Ishikawa (cell line): ENCODE measurements at regions not wholly inside any gene's neighbourhood (a gene's known extent, or its start where the extent isn't known, plus 50 kb on each side); places are given as distances from the start of the nearest gene placed in this dataset.

Experiments used
- CEBPB ChIP-seq: IDR thresholded peaks from 2 replicates; pipeline ENCODE4 v1.6.1; 2012
- EP300 ChIP-seq: IDR thresholded peaks from 2 replicates; pipeline ENCODE4 v1.6.1; 2012; ENCODE audit warnings: borderline replicate concordance
- TF ChIP-seq, protein P1 (sequence below): IDR thresholded peaks from 2 replicates; pipeline ENCODE4 v1.6.1; 2012
- TF ChIP-seq, protein P2 (sequence below): IDR thresholded peaks from 2 replicates; pipeline ENCODE4 v1.6.1; 2012

DNA sequence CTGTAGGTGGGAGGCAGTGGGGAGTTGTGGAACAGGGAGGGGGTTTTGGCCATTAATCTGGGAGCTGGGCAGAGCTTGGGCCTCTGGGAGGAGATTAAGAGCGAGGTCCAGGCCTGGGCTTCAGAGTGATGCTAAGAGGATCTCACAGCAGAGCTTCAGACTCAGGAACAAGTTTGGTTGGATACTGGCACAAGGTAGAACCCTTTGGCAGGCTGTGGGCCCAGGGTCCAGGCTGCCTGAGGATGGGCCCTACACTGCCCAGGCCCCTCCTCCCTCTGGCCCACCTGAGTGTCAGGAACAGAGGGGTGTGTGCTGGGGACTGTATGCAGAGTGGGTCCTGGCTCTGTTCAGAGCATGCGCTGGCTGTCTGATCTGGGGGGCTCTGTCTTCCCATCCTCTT is 334.9 kb downstream of the CYP26B1 start:
- TF ChIP-seq CEBPB, result no peak
- TF ChIP-seq, protein P1, sequence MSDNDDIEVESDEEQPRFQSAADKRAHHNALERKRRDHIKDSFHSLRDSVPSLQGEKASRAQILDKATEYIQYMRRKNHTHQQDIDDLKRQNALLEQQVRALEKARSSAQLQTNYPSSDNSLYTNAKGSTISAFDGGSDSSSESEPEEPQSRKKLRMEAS, result no peak
- no peak for TF ChIP-seq EP300
- TF ChIP-seq, protein P2, sequence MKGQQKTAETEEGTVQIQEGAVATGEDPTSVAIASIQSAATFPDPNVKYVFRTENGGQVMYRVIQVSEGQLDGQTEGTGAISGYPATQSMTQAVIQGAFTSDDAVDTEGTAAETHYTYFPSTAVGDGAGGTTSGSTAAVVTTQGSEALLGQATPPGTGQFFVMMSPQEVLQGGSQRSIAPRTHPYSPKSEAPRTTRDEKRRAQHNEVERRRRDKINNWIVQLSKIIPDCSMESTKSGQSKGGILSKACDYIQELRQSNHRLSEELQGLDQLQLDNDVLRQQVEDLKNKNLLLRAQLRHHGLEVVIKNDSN, result no peak
